ENCODE measurements at regions not wholly inside any gene's neighbourhood (a gene's known extent, or its start where the extent isn't known, plus 50 kb on each side); places are given as distances from the start of the nearest gene placed in this dataset.

DNA sequence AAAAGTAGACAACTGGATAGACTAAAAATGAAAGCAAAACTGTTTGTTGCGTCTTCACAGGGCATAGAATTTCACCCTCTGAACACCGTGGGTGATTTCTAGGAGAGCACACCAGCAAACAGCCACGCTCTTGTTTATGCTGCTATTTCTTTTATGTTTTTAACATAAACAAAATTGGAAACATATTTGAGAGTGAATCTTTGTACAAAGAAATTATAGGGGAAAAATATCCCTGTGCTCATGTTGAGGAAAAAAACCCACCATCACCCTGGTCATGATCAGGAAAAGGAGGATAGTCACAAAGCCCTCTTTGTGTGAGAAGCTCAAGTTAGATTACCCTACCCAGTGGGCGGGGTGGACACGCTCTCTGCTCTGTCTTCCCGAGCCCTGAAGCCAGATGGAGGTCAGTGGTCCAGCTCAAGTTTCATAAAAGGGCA lies 313.3 kb downstream of the SATB1 start:
- WGBS, 2 donors (ENCODE audit: low coverage in 1 of 2), result 12 to 17% methylated on average over 6 of the region's 6 CpGs
- TF ChIP-seq EP300 (IDR thresholded peaks at IDR 0.05; ENCODE audit: low read depth) (no peak), POLR2AphosphoS5 (IDR thresholded peaks at IDR 0.05) (no peak), POLR2A (IDR thresholded peaks at IDR 0.05) (no peak)
- TF ChIP-seq, protein P1, sequence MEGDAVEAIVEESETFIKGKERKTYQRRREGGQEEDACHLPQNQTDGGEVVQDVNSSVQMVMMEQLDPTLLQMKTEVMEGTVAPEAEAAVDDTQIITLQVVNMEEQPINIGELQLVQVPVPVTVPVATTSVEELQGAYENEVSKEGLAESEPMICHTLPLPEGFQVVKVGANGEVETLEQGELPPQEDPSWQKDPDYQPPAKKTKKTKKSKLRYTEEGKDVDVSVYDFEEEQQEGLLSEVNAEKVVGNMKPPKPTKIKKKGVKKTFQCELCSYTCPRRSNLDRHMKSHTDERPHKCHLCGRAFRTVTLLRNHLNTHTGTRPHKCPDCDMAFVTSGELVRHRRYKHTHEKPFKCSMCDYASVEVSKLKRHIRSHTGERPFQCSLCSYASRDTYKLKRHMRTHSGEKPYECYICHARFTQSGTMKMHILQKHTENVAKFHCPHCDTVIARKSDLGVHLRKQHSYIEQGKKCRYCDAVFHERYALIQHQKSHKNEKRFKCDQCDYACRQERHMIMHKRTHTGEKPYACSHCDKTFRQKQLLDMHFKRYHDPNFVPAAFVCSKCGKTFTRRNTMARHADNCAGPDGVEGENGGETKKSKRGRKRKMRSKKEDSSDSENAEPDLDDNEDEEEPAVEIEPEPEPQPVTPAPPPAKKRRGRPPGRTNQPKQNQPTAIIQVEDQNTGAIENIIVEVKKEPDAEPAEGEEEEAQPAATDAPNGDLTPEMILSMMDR (IDR thresholded peaks at IDR 0.05), result no peak
- no peak overlapping the region for H3K27ac ChIP-seq
- H3K9me3 ChIP-seq, result no peaks in the 10 kb centered on the region
- intact Hi-C loops (cut with DNase I; ENCODE audit: low total_unique reads), result no loop called here
- in situ Hi-C loops (cut with MboI; ENCODE audit: low pct_ligation_motif_present in 1 of 4, low pct_unique_long_range_greater_than_20kb in 1 of 4, low sequenced_read_pairs in 3 of 4), result no loop called here
- H3K4me3 ChIP-seq, result peak overlapping the region in 1 of 4 donors; percentile 27
- DNase-seq, result no peak
- no peaks in the 10 kb centered on the region for H3K36me3 ChIP-seq
- no peaks in the 10 kb centered on the region for H3K27me3 ChIP-seq
- no peaks in the 10 kb centered on the region for H3K4me1 ChIP-seq

DNA sequence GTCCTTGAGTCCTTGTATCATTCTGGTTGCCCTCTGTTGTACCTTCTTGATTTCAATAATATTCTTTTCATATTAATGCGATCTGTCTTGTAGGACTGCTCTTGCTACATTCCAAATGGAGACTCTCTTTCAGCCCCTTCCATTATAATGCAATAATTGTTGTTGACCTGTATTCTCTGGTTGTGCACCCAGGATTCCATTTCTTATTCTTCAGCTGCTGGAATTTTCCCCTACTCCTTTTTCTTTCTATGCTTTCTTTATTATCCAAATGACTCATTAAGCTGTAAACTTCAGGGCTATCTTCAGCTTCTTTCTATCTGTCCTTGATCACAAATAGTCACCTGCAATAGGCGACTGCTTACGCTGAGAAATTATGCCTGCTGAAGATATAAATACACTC lies 321.5 kb downstream of the SATB1 start:
- WGBS, 2 donors (ENCODE audit: low coverage in 1 of 2), result 92 to 93% methylated on average over 3 of the region's 3 CpGs
- H3K36me3 ChIP-seq, result no peaks in the 10 kb centered on the region
- in situ Hi-C loops (cut with MboI; ENCODE audit: low pct_ligation_motif_present in 1 of 4, low pct_unique_long_range_greater_than_20kb in 1 of 4, low sequenced_read_pairs in 3 of 4) (no loop called here), intact Hi-C loops (cut with DNase I; ENCODE audit: low total_unique reads) (no loop called here)
- H3K27ac ChIP-seq, result no peak overlapping the region
- no peak overlapping the region for H3K4me3 ChIP-seq
- H3K4me1 ChIP-seq, result no peaks in the 10 kb centered on the region
- no peaks in the 10 kb centered on the region for H3K9me3 ChIP-seq
- no peak for DNase-seq
- TF ChIP-seq POLR2AphosphoS5 (IDR thresholded peaks at IDR 0.05) (no peak), POLR2A (IDR thresholded peaks at IDR 0.05) (no peak), EP300 (IDR thresholded peaks at IDR 0.05; ENCODE audit: low read depth) (no peak)
- TF ChIP-seq, protein P1 (IDR thresholded peaks at IDR 0.05), result no peak
- H3K27me3 ChIP-seq, result no peaks in the 10 kb centered on the region

DNA sequence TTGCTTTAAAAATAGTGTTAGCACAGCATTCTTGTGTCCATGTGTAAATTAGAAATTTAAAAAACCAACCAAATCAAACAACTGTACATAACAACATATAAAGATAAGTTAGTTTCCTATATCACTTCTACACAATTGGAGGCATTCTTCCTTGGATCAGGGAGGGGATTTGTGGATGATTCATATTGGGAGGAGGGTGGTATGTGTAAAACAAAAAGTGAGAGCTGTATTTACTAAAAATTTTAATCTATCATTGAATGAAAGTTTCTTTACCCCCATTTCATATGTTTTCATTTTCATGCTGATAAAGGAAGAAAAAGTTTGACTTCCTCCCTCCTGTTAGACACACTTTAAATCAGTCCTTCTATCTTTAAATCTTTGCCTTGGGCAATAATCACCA lies 325.0 kb downstream of the SATB1 start:
- H3K27me3 ChIP-seq, result no peaks in the 10 kb centered on the region
- H3K4me1 ChIP-seq, result no peaks in the 10 kb centered on the region
- intact Hi-C loops (cut with DNase I; ENCODE audit: low total_unique reads) (no loop called here), in situ Hi-C loops (cut with MboI; ENCODE audit: low pct_ligation_motif_present in 1 of 4, low pct_unique_long_range_greater_than_20kb in 1 of 4, low sequenced_read_pairs in 3 of 4) (no loop called here)
- TF ChIP-seq POLR2A (IDR thresholded peaks at IDR 0.05) (no peak), POLR2AphosphoS5 (IDR thresholded peaks at IDR 0.05) (no peak), EP300 (IDR thresholded peaks at IDR 0.05; ENCODE audit: low read depth) (no peak)
- TF ChIP-seq, protein P1 (IDR thresholded peaks at IDR 0.05), result no peak
- DNase-seq, result no peak
- H3K36me3 ChIP-seq, result no peaks in the 10 kb centered on the region
- H3K9me3 ChIP-seq, result no peaks in the 10 kb centered on the region
- H3K4me3 ChIP-seq, result no peak overlapping the region
- H3K27ac ChIP-seq, result no peak overlapping the region

DNA sequence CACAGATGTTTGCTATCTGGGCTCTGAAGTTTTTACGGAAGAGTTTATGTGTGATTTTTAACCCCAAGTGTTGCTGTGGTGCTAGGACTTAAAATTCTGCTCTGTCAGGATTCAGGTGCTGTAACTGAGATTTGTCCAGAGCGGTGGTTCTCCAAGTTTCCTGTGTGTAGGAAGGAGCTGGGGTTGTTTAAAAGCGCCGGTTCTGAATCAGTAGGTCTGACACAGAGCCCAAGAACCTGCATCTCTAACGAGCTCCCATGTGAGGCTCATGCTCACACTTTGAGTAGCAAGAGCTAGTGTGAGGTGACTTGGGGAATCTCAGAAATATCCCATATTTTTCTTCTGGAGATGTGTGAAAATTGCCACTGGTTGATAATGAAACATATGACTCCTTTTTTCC lies 325.5 kb downstream of the SATB1 start:
- 50 to 78% methylated on average over 1 to 5 of the region's 5 CpGs for WGBS, 2 donors (ENCODE audit: low coverage in 1 of 2)
- H3K36me3 ChIP-seq, result no peaks in the 10 kb centered on the region
- TF ChIP-seq POLR2A (IDR thresholded peaks at IDR 0.05) (no peak), EP300 (IDR thresholded peaks at IDR 0.05; ENCODE audit: low read depth) (no peak), POLR2AphosphoS5 (IDR thresholded peaks at IDR 0.05) (no peak)
- TF ChIP-seq, protein P1 (IDR thresholded peaks at IDR 0.05), result no peak
- no peaks in the 10 kb centered on the region for H3K9me3 ChIP-seq
- H3K27me3 ChIP-seq, result no peaks in the 10 kb centered on the region
- intact Hi-C loops (cut with DNase I; ENCODE audit: low total_unique reads), result no loop called here
- no peak overlapping the region for H3K4me3 ChIP-seq
- H3K4me1 ChIP-seq, result no peaks in the 10 kb centered on the region
- DNase-seq, result no peak
- in situ Hi-C loops (cut with MboI; ENCODE audit: low pct_ligation_motif_present in 1 of 4, low pct_unique_long_range_greater_than_20kb in 1 of 4, low sequenced_read_pairs in 3 of 4), result no loop called here
- H3K27ac ChIP-seq, result no peak overlapping the region
